DMS53 treated with DMSO at 0.1 percent for 48 hours (cell line): ENCODE measurements at regions not wholly inside any gene's neighbourhood (a gene's known extent, or its start where the extent isn't known, plus 50 kb on each side); places are given as distances from the start of the nearest gene placed in this dataset.

ENCODE experiments used
- DNase-seq: peaks from one replicate; lab custom pipeline; 2025; ENCODE audit not compliant: unreplicated experiment; lab: John Stamatoyannopoulos, UW

DNA sequence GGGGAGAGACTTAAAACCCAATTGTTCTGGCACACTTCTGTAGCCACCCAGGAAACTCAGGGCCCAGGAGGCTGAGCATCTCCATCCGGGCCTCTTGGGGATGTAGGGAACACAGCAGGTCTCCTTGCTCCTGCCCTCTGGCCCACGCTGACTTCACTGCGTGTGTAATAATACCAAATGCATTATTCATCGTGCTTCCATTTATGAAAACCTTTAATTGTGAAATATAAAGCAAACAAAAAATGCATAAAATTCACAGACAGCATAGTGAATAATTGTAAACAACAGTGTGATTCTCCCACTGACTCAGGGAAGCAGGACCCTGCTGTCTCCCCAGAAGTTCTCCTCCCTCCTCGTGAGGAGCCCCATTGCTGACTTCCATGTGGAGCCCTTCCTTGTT lies 70.3 kb upstream of the SHH start:
- no peak for DNase-seq

DNA sequence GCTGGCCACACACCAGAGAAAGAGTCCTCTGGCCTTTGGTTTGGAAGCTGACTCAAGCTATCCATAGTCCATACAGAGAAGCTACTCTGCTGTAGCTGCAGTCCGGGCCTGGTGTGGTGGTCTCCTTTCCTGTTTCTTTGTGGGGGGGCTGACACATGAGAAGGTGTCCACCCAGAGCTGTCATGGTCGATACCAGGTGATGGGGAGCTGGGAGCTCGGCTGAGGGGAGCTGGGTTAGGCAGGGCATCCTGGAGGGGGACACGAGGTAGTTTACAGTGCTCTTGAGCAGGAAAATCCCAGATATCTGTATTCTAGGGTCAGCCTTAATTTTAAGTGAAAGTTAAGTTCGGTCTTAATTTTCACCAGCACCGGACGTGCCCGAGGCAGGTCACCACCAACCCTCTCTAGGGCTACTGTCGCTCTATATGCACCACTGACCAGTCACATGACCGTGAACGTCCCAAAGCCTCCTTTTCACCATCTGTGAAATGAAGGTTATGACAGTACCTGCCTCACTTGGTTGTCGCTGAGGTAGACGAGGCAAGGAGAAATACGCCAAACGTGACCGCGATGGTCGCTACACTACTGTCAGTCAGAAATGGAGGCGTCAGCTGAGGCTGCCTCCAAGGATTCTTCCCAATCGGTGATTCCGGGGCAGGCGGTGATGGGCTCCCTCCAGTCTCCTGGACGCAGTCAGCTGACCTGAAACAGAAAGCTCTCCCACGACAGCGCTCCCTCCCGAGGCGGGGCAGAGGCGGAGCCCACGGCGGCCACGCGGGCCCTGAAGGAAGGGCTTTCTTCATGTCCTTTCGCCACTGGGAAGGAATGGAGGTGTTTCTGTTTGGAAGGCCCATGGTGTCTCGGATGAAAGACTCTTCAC lies 69.4 kb upstream of the SHH start:
- DNase-seq: no peak

DNA sequence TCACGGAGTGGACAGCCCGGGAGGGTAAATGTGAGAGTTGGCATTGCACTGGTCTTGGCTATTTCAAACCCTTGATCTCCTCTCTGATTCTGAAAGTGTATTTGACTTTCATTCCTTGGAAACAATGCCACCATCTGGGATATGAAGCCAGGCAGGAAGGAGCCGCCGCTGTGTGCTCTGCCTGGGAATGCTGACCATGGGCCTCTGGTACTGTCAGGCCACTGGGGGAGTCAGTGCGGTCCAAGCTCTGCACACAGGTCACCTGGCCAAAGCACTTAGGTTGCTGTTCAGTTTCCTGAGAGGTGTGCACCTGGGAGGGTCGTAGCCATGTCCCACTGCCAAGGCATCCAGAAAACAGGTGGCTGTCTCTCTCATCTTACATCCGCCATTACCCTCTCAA lies 68.5 kb upstream of the SHH start:
- no peak for DNase-seq

DNA sequence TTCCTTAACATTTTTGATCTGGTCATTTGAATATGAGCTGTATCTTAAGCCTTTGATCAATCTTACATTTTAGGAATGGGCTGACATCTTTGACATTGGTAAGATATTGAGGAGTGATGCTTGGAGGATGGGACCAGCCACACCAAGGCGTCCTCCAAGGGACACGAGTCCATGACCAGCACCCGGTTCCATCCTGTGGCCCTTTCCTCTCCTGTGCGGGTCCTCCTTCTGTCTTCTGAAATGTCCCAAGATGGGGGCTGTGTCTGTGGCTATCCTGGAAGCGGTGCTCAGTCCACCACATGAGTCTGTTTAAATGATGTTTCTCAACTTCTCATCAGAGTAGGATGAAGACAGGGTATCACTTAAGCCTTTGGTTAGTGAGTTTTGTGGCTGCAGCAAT lies 67.3 kb upstream of the SHH start:
- no peak for DNase-seq

DNA sequence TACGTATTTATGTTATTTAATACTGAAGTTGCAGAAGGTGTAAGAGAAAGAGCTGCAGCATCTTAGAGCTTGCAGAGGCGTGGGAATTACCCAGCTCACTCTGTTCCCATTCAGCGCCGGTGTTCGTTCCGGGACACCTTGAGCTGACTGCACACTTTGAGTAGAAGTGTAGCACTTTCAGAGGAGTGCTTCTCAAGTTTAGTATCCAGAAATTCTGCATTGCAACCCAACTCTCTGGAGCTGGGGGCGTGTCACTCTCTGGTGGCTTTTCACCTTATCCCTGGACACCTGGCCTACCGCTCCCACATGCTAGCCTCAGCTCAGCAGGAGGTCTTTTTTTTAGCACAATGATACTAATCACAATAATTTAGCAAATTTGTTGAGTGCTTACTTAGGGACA lies 66.4 kb upstream of the SHH start:
- no peak for DNase-seq

DNA sequence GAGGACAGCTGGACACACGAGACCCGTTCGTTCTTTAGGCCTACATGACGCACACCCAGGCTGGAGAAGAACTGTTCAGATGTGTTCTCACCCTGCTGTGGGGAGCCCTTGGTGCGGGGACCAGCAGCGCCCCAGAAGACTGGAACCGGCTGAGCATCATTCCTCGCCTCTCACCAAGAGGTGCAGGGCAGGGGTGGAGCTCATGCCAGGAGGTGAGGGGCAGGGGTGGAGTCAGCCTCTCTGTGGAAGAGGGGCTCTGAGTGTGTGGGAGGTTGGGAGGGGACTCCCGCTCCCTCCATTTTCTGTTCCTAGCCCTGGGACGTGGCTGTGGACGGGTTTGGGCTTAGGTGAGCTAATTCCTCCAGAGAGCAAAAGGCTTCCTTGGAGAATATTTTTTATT lies 66.0 kb upstream of the SHH start:
- DNase-seq: no peak

DNA sequence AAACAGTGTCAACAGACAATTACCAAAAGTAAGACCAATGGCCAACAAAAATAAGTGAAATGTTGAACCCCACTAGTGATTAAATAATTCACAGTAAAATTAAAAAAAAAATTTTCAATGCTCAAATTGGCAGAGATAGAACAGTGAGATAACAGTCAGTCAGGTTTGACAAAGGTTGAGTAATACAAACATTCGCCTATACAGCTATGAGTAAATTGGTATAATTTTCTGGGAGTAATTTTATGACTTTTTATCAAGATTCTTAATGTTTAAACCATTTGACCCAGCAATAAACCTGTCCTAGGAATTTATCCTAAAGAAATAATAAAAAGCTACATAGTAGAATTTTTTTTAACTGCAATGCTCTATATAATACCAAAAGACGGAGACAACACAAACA lies 64.9 kb upstream of the SHH start:
- no peak for DNase-seq

DNA sequence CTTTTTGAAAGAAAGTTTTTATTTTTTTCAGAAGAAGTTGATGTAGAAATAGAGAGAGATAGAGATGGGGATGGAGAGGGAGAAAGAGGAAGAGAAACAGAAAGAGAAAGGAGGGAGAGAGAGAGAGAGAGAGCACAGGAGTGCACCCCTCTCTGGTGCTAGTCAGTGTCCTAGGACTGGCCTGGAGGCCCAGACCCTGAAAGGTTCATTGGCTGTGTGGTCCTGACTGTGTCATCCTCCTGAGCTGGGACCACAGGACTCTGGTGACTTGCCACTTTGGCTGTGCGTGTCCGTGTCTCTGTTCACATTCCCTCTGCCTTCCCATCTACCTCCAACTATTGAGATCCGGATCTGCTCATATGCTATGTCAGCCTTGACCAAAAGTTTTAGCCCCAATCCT lies 62.1 kb upstream of the SHH start:
- no peak for DNase-seq

DNA sequence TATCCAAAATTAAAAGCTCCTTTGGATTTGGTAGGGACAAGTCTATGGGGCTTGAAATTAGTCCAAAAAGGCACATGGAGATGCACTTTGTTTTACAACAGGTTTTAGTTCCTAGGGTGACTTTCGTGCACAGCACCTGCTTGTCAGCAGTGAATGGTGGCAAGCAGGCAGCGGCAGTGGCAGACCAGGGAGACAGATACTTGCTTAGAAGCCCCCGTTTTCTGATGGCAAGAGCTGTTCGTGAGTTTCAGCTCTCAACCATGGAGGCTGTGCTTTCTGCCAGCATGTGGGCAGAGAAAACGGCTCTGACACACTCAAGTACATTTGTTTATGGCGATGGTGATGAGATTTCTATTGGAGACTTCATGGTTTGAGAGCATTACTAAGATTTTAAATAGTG lies 61.7 kb upstream of the SHH start:
- DNase-seq: no peak

DNA sequence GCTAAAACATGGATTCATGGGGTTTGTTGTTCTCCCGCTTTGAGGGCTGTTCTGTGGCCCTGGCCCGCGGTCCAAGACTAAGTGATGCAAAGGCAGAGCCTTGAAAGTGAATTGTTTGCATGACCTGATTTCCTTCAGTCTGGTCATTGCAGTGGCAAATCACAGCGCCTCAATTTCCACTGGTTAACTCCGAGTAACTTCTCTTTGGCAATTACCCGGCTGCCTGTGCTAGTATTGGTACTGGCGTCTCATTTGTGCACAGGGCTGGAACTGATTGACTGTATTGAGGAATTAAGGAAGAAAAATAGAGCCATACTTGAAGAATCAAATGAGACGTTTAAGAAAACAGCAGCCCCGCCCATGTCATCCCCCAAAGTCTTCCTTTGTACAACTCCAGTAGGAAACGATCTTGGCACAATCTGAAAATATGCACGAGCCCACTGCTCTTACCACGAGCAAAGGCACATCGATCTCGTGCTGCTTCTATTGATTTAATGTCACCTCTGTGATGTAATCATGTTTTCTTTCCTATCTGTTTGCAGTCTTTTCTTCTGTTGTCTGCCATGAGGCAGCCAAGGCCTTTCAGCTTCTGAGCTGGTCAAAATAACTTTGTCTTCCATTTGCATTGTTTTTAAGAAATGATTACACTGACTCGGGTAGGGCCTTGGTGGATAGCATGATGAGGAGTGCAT lies 60.6 kb upstream of the SHH start:
- no peak for DNase-seq

DNA sequence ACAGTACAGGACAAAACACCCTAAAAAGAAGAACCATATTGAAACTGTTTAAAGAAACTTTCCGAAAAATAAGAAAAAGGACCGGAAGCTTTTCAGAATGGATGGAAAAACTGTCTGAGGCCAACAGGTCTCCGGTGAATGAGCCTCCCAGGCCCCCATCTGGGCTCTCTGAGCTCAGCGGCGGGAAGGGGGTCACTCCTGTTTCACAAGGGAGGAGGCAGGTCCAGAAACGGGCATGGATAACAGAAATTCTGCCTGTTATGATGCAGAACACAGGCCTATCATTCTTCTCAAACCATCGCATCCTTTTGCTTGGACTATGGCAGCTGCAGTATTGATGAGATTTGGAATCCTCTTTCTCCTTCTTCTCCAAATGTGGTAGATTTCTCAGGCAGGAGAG lies 58.9 kb upstream of the SHH start:
- DNase-seq: no peak

DNA sequence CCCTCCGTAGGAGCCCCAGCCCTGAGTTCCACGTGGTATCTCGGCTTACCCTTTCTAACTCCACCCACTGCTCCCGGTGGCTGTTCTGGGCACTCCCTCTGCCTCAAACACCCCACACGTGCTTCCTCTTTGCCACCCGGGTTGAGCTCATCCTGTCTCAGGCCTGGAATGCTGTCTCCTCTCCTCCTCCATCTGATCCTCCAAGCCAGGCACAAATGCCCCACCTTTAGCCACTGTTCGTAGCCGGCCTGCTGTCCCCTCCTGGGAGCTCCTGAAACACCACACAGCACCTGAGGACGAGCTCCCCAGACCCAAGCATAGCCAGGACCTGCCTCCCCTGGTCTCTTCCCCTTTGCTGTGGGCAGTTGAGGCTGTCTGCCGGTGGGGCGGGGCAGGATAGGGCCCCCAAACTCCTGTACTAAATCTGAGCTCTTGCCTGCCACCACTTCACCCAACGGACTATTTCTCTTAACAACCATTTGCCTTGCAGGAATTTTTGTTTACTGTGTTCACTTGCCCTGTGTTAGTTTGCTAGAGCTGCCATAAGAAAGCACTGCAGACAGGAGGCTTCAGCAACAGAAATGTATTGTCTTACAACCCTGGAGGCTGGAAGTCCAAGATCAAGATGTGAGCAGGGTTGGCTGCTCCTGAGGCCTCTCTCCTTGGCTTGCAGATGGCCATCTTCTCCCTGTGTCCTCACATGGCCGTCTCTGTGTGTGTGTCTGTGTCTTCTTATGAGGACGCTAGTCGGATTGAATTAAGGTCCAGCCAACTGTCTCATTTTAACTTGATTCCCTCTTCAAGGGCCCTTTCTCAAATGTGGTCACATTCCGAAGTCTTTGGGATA lies 58.3 kb upstream of the SHH start:
- DNase-seq: no peak

DNA sequence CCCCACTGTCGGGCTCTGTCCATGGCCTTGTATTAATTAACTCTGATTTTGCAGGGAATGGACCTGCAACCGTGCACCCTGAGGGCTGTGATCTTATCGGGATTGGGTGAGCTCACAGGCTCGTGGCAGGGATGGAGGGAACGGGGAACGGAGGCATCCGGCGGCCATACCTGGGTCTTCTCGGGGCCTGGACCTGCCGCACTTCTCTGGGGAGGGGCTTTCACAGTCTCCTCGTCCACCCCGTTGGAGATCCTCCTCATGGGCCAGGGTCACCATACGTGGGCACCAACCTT lies 57.5 kb upstream of the SHH start:
- DNase-seq: no peak

DNA sequence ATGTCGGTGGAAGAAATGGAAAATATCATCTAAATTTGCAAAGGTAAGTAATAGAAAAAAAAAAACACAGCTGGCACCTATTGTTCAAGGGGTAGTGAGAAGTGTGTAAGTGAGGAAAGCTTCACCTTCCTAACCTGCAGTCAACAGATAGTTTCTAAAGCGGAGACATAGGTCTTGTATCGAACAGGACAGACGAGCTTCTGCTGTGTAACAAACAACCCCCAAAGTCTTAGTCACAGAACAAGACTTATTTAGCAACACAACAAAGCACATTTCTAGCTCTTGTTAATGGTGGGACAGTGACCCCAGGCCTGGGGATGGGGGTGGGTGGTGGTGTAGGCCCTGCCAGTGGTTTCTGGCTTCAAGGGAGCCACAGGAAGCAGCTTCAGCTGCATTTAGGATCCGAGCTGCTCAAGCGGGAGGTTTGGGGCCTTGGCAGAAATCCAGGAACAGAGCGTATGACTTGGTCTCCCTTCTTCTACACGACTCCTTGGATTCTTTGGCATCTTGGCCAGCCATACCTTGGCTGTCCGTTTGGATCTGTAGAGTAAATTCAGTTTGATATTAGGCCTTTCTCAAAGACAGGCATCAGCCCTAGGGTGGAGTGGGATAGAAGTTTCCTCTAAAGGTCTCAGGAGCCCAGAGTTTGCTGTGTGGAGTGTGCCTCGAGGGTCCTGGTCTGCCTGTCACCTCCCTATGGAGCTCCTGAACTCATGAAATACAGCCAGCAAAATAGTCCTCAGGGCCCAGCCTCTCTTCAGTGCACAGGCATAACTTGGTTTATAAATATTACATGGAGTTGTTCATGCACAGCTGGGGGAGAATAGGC lies 56.9 kb upstream of the SHH start:
- no peak for DNase-seq

DNA sequence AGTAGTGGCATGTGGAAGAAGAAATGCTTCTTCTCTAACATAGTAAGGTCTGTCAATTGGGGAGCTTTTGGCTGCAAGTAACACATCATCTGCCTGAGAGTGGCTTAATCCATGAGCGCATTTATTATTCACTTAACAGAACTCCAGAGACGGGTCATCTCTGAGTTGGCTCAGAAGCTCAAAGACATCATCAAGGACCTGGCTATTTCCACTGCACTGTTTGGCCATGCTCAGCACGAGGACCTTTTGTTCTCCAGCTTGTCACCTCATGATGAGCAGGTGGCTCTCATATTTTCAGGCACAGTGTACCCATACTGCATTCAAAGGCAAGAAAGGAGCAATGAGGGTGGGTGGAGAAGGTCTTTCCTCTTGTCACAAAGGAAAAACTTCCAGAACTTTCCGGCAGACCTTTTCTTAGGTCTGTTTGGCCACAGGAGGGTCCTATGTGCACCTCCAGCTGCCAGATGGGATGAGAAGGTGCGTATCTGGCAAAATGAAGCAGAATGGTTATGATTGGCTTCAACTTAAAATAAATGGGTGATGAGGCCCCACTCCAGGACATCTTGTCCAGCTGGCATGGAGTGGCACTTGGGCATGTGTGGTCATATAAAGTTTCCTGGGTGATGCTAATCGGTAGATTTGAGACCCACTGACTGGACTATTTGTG lies 55.6 kb upstream of the SHH start:
- DNase-seq: no peak

DNA sequence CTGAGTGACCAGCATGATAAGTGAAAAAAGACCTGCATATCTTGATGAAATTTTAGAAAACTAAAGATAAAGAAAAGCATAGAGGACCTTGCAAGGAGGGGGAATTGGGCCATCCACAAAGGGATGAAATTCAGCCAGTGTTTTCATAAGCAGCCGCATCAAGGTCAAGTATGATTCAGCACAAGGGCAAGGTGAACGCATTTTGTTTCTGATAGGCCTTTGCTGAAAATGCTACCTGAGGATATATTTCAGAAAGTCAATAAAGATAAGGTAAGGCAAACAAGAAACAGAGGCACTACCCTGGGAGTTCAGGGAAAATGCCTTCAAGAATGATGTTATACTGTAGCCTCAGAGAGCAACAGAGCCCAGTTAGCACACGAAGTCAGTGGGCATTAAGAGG lies 55.0 kb upstream of the SHH start:
- no peak for DNase-seq

DNA sequence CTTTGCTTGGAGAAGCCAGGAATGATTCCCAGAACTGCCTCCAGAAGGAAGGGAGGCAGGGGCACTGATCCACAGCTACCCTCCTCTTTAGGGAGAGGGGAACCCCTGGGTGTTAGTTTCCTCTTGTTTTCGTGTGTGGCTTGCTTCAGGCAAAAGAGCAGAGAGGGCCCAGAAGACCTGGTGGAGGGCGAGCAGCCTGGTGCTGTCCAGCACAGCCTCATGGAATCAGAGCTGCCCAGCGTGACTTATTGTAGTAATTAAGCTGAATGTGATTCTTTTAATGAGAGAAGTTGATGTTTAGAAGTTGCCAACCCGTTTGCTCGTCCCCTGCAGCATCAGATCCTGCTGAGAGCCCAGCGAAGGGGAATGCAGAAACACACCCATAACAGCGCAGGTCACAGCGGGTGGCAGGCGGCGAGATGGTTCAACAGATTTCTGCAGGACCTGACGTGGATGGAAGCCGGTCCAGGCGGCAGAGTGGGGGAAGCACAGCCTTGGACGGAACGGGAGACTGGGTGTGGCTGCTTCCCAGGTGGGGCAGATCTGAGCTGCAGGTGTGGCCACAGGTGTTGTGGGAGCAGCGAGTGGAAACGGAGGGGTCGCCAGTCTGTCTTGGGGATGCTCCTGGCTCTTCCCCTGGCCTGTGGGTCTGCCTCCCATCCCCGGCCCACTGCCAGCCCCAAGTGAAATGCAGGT lies 53.7 kb upstream of the SHH start:
- no peak for DNase-seq

DNA sequence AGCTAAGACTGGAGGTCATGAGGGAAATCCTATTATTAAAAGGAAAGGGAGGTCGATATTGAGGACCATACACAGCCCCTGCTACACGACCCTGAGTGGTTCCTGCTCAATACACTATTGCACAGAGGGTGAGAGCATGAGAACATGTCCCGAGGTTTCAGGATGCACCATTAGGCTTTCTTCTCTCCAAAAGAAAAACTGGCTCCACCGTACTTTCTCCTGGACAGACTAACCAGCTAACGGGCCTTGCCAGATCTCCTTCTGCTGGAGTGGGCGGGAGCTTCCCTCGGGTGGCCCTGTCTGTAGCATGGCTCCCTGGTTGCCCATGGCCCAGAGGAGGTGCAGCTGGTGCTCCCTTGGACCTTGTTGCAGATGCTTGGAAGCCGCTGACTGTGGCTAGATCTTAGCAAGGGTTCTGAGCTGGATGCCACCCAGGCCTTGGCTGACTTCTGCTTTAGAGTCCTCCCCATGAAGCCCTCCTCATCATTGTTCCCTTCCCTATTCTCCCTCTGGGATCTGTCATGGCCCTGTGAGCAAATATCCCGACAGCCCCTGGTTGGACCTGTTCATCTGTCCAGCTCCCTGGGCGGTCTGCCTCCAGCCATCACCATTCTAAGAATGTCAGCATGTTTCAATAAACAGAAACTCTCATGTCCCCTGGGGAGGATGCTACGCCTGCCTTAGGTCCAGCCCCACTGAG lies 52.9 kb upstream of the SHH start:
- DNase-seq: no peak

DNA sequence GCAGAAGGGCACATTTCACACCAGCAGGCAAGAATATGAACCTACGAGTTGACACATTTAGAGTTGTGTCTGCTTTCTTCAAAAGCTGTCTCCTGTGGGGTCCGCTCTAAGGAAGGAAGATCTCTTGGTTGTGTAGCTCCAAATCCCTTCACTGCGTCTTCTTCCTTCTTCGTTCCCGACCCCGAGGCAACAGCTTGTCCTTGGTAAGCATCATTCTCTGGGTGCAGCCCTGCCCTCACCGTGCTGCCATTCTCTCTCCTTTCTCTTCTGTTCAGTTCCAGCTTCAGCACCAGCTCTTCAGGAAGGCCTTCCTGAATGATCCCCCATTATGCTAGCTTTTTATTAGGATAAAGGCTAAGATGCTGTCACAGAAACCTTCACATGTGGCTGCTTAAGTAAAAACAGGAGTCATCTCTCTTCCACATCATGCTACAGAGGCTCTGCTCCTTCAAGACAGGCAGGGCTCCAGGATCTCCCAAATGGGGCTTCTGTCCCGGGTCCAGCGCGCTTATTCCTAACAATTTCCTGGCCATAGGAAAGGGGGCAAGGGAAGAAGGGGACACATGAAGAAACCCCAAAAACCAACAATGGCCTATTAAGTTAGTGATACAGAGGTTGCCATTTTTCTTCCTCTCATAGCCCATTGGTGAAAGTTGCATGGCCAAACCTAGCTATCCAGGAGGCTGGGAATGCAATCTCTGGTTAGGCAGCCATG lies 52.2 kb upstream of the SHH start:
- no peak for DNase-seq
